ENCODE measurements at regions not wholly inside any gene's neighbourhood (a gene's known extent, or its start where the extent isn't known, plus 50 kb on each side); places are given as distances from the start of the nearest gene placed in this dataset.
A peak's percentile ranks its signal among the peaks of the same experiment; 100 is the strongest.

- Mint-ChIP-seq H3K27me3 (ENCODE audit: low read depth, poor library complexity) (peaks cover 4% of the 10 kb centered on the region), H3K9me3 (no peaks in the 10 kb centered on the region), H3K36me3 (ENCODE audit: low read depth) (no peaks in the 10 kb centered on the region), H3K27ac (peak overlapping the region; percentile 26), H3K4me1 (peaks cover 28% of the 10 kb centered on the region), H3K4me3 (no peak overlapping the region)
- TF ChIP-seq CTCF (IDR thresholded peaks at IDR 0.05): no peak
- DNase-seq: no peak
Measured at GRCh38 chr10:58921421-58921855, 255.0 kb upstream of the PHYHIPL start.

GRCh38 chr10:58925381-58925780, 251.1 kb upstream of the PHYHIPL start:
- H3K27ac Mint-ChIP-seq: no peak overlapping the region

GRCh38 chr10:58930500-58930899, 245.9 kb upstream of the PHYHIPL start:
- Mint-ChIP-seq H3K4me3 (no peak overlapping the region), H3K27me3 (ENCODE audit: low read depth, poor library complexity) (peaks cover 4% of the 10 kb centered on the region), H3K4me1 (no peaks in the 10 kb centered on the region), H3K27ac (no peak overlapping the region), H3K9me3 (no peaks in the 10 kb centered on the region), H3K36me3 (ENCODE audit: low read depth) (no peaks in the 10 kb centered on the region)
- no peak for TF ChIP-seq CTCF (IDR thresholded peaks at IDR 0.05)
- no peak for DNase-seq

More at GRCh38 chr10:58925381-58925780, 251.1 kb upstream of the PHYHIPL start:
- no peaks in the 10 kb centered on the region for H3K9me3 Mint-ChIP-seq
- H3K36me3 Mint-ChIP-seq (ENCODE audit: low read depth): no peaks in the 10 kb centered on the region
- H3K4me1 Mint-ChIP-seq: peaks cover 11% of the 10 kb centered on the region
- peaks cover 4% of the 10 kb centered on the region for H3K27me3 Mint-ChIP-seq (ENCODE audit: low read depth, poor library complexity)
- no peak for DNase-seq
- no peak overlapping the region for H3K4me3 Mint-ChIP-seq
- TF ChIP-seq CTCF (IDR thresholded peaks at IDR 0.05): no peak

GRCh38 chr10:58932126-58932525, 244.3 kb upstream of the PHYHIPL start:
- TF ChIP-seq CTCF (IDR thresholded peaks at IDR 0.05): no peak
- H3K4me1 Mint-ChIP-seq: no peaks in the 10 kb centered on the region
- no peak overlapping the region for H3K4me3 Mint-ChIP-seq
- no peak for DNase-seq
- H3K27me3 Mint-ChIP-seq (ENCODE audit: low read depth, poor library complexity): no peaks in the 10 kb centered on the region
- no peak overlapping the region for H3K27ac Mint-ChIP-seq
- no peaks in the 10 kb centered on the region for H3K36me3 Mint-ChIP-seq (ENCODE audit: low read depth)
- no peaks in the 10 kb centered on the region for H3K9me3 Mint-ChIP-seq

GRCh38 chr10:58932577-58933314, 243.7 kb upstream of the PHYHIPL start:
- H3K9me3 Mint-ChIP-seq: no peaks in the 10 kb centered on the region
- H3K27me3 Mint-ChIP-seq (ENCODE audit: low read depth, poor library complexity): no peaks in the 10 kb centered on the region
- no peak for TF ChIP-seq CTCF (IDR thresholded peaks at IDR 0.05)
- DNase-seq: no peak
- H3K27ac Mint-ChIP-seq: no peak overlapping the region
- no peaks in the 10 kb centered on the region for H3K4me1 Mint-ChIP-seq
- no peaks in the 10 kb centered on the region for H3K36me3 Mint-ChIP-seq (ENCODE audit: low read depth)
- no peak overlapping the region for H3K4me3 Mint-ChIP-seq

- DNase-seq: no peak
- Mint-ChIP-seq H3K27ac (no peak overlapping the region), H3K9me3 (no peaks in the 10 kb centered on the region), H3K36me3 (ENCODE audit: low read depth) (no peaks in the 10 kb centered on the region), H3K4me3 (no peak overlapping the region), H3K4me1 (no peaks in the 10 kb centered on the region), H3K27me3 (ENCODE audit: low read depth, poor library complexity) (no peaks in the 10 kb centered on the region)
- no peak for TF ChIP-seq CTCF (IDR thresholded peaks at IDR 0.05)
Measured at GRCh38 chr10:58936364-58936763, 240.1 kb upstream of the PHYHIPL start.
